Suprapubic skin (tissue), 3 donors: ENCODE measurements at regions not wholly inside any gene's neighbourhood (a gene's known extent, or its start where the extent isn't known, plus 50 kb on each side); places are given as distances from the start of the nearest gene placed in this dataset.

Source experiments
- CTCF ChIP-seq, 2 donors: fragments of 200-600 bp in 1 of 2; fragments of 450-650 bp in 1 of 2; sonication (generic) in 1 of 2; IDR thresholded peaks; one replicate each; pipeline ENCODE4 v1.5.1; 2016 to 2019; ENCODE audit warnings: antibody characterized with exemption in 2 of 2, mild to moderate bottlenecking in 1 of 2, moderate library complexity in 1 of 2
- POLR2A ChIP-seq, 2 donors: fragments of 450-650 bp; IDR thresholded peaks; one replicate each; pipeline ENCODE4 v1.6.1; 2017; ENCODE audit warnings: antibody characterized with exemption in 2 of 2, mild to moderate bottlenecking in 2 of 2, moderate library complexity in 2 of 2

GRCh38 chr2:22582107-22582506 is 802.9 kb upstream of the KLHL29 start:
- TF ChIP-seq CTCF (IDR thresholded peaks at IDR 0.05): no peak
- no peak for TF ChIP-seq POLR2A (IDR thresholded peaks at IDR 0.05)
